HEK293T (cell line): ENCODE measurements at regions not wholly inside any gene's neighbourhood (a gene's known extent, or its start where the extent isn't known, plus 50 kb on each side); places are given as distances from the start of the nearest gene placed in this dataset.
"Not testable (repeated sequence)": the region's sequence is repeated elsewhere in the genome, so short reads cannot be mapped to it uniquely, and the experiment has no call there.

Source experiments
- CTCF ChIA-PET: fragments of 350-600 bp; formaldehyde crosslinking; extraction: SDS; loops from one replicate; lab custom pipeline; 2021; ENCODE audit warnings: antibody characterized with exemption, inconsistent platforms; lab: Yijun Ruan, JAX
- POLR2A ChIA-PET: fragments of 350-600 bp; formaldehyde crosslinking; extraction: SDS; loops from one replicate; lab custom pipeline; 2020; ENCODE audit warnings: antibody characterized with exemption, inconsistent platforms; lab: Yijun Ruan, JAX
- DNase-seq: peaks from one replicate; pipeline ENCODE4 v3.0.0; 2012; ENCODE audit warnings: mixed read lengths; ENCODE audit errors: extremely low spot score
- ARNT ChIP-seq: fragments of 450-650 bp; IDR thresholded peaks from 2 replicates; pipeline ENCODE4 v1.6.1; 2017; ENCODE audit warnings: mild to moderate bottlenecking
- BHLHE40 ChIP-seq: fragments of 450-650 bp; IDR thresholded peaks from 2 replicates; pipeline ENCODE4 v1.6.1; 2016; ENCODE audit warnings: mild to moderate bottlenecking, moderate library complexity, borderline replicate concordance
- CTBP1 ChIP-seq: fragments of 450-650 bp; IDR thresholded peaks from 2 replicates; pipeline ENCODE4 v1.6.1; 2016; ENCODE audit warnings: borderline replicate concordance
- ELF4 ChIP-seq: fragments of 450-650 bp; IDR thresholded peaks from 2 replicates; pipeline ENCODE4 v1.6.1; 2017; ENCODE audit warnings: antibody characterized with exemption
- FOXA1 ChIP-seq: fragments of 450-650 bp; IDR thresholded peaks from 2 replicates; pipeline ENCODE4 v1.6.1; 2016; ENCODE audit warnings: mild to moderate bottlenecking
- FOXK2 ChIP-seq: fragments of 450-650 bp; IDR thresholded peaks from 2 replicates; pipeline ENCODE4 v1.6.1; 2016; ENCODE audit warnings: mild to moderate bottlenecking
- FOXM1 ChIP-seq: fragments of 450-650 bp; IDR thresholded peaks from 2 replicates; pipeline ENCODE4 v1.6.1; 2017; ENCODE audit warnings: mild to moderate bottlenecking, borderline replicate concordance
- HDGF ChIP-seq: fragments of 450-650 bp; IDR thresholded peaks from 2 replicates; pipeline ENCODE4 v1.6.1; 2017; ENCODE audit warnings: antibody characterized with exemption, borderline replicate concordance
- L3MBTL2 ChIP-seq: fragments of 450-650 bp; conservative IDR thresholded peaks from 2 replicates; pipeline ENCODE4 v1.6.1; 2016; ENCODE audit warnings: mild to moderate bottlenecking
- LEF1 ChIP-seq: fragments of 450-650 bp; IDR thresholded peaks from 2 replicates; pipeline ENCODE4 v1.6.1; 2017; ENCODE audit warnings: mild to moderate bottlenecking, borderline replicate concordance
- NFRKB ChIP-seq: fragments of 450-650 bp; IDR thresholded peaks from 2 replicates; pipeline ENCODE4 v1.6.1; 2016; ENCODE audit warnings: mild to moderate bottlenecking, moderate library complexity
- PKNOX1 ChIP-seq: fragments of 450-650 bp; IDR thresholded peaks from 2 replicates; pipeline ENCODE4 v1.6.1; 2016
- SP1 ChIP-seq: fragments of 450-650 bp; IDR thresholded peaks from 2 replicates; pipeline ENCODE4 v1.6.1; 2017
- SUZ12 ChIP-seq: fragments of 450-650 bp; IDR thresholded peaks from 2 replicates; pipeline ENCODE4 v1.6.1; 2016; ENCODE audit warnings: mild to moderate bottlenecking
- TARDBP ChIP-seq: fragments of 450-650 bp; IDR thresholded peaks from 2 replicates; pipeline ENCODE4 v1.6.1; 2016
- ZNF384 ChIP-seq: fragments of 450-650 bp; IDR thresholded peaks from 2 replicates; pipeline ENCODE4 v1.6.1; 2016

- TF ChIP-seq SP1 (no peak), FOXA1 (no peak), LEF1 (no peak), TARDBP (no peak), L3MBTL2 (no peak), CTBP1 (no peak), NFRKB (no peak)
- ChIA-PET CTCF (no interaction called here), POLR2A (no interaction called here)
- DNase-seq = no peak
Observed at GRCh38 chr1:87981386-87981785, 652.7 kb downstream of the LMO4 start.

DNA sequence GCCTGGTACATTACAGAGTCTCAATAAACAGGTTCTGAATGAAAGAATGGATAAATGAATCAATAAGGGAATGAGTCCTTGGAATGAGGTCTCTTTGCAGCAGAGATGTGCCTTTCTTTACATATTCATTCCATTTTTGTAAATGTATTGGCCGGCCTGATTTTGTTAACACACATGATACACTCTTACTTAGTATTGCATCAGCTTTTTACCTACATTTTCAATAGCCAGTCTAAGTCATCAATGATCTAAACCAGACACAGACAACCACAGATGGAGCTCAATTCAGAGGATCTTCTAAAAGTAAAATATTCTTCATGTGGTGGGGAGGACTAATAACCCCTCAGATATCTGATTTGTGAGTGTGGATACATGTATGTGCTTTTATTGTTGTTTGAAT, 653.1 kb downstream of the LMO4 start:
- no peak for TF ChIP-seq FOXK2
- TF ChIP-seq ELF4 = no peak
- TF ChIP-seq BHLHE40 = no peak
- ChIA-PET POLR2A (no interaction called here), CTCF (no interaction called here)

DNA sequence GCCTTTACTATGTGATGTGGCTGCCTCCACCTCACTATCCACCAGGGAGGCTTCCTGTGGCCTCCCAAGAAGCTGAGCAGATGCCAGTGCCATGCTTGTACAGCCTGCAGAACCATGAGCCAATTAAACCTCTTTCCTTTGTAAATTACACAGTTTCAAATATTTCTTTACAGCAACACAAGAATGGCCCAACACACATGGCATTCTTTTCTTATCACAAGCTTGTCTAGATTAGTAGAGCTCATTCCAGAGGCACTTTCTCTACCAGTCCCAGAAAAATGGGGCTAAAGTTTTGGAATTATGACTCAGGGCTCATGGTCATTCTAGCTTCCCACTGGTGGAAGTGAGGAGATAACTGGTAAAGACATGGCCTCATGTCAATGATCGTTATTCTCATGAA, 655.2 kb downstream of the LMO4 start:
- TF ChIP-seq ZNF384 = no peak
- no peak for TF ChIP-seq SUZ12
- TF ChIP-seq FOXM1 = no peak
- TF ChIP-seq NFRKB = no peak
- no peak for TF ChIP-seq CTBP1
- TF ChIP-seq ELF4 = no peak
- DNase-seq = no peak
- POLR2A ChIA-PET = no interaction called here
- CTCF ChIA-PET = no interaction called here

More for the DNA sequence above, 653.1 kb downstream of the LMO4 start:
- DNase-seq = no peak

- ChIA-PET POLR2A (no interaction called here), CTCF (no interaction called here)
- TF ChIP-seq ELF4 = no peak
- TF ChIP-seq PKNOX1 = no peak
- TF ChIP-seq HDGF = no peak
- no peak for TF ChIP-seq LEF1
- TF ChIP-seq NFRKB = no peak
- no peak for TF ChIP-seq L3MBTL2
- no peak for TF ChIP-seq FOXA1
- TF ChIP-seq FOXK2 = no peak
- TF ChIP-seq SP1 = no peak
- TF ChIP-seq ARNT = no peak
- TF ChIP-seq TARDBP = no peak
- TF ChIP-seq CTBP1 = no peak
- no peak for TF ChIP-seq ZNF384
- TF ChIP-seq BHLHE40 = no peak
- TF ChIP-seq FOXM1 = no peak
- TF ChIP-seq SUZ12 = no peak
- no peak for DNase-seq
Observed at GRCh38 chr1:87985071-87985470, 656.4 kb downstream of the LMO4 start.

DNA sequence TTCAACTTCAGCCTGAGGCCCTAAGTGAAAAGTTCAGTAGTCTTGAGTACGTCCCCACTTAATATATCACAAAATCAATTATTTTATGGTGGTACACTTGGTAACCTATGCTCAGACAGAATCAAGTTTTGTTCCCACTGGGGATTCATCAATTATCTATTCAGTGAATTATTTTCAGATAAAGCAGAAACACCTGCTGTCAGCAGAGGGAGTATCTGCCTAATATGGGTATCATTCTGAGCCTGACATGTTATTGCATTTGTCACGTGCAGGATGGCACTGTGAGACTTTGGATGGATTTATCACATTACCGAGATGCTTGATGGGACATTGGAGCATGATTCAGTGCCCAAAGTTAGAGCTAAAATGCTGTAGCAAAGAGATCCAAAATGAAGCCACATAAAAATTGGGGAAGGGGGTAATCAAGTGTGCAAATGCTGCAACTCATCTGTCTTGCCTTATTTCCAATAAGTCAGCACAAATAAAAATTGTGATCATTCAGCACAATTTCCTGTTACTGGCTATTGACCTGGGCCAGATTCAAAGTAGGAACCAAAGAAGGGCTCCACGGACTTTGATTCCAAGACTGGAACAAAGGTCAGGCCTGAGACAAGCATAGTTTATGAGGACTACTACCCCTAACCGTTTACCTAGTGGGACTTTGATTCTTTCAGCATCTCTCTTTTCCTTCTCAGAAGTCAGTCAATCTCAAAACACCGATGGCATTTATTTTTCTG, 657.6 kb downstream of the LMO4 start:
- ChIA-PET CTCF (interaction anchor here (0.9 kb wide), 1 partner anchor 10 kb away, joined by 3 read pairs; no protein-coding TSS in a partner anchor), POLR2A (no interaction called here)
- TF ChIP-seq CTBP1 (no peak), L3MBTL2 (no peak), BHLHE40 (no peak), PKNOX1 (no peak), SP1 (no peak), LEF1 (no peak), TARDBP (no peak), FOXM1 (no peak), SUZ12 (no peak), ARNT (no peak), ZNF384 (no peak), ELF4 (no peak)
- no peak for DNase-seq

- no peak for TF ChIP-seq PKNOX1
- no peak for TF ChIP-seq ARNT
- TF ChIP-seq ZNF384 = no peak
- TF ChIP-seq SUZ12 = no peak
- TF ChIP-seq CTBP1 = no peak
- no peak for TF ChIP-seq HDGF
- TF ChIP-seq FOXA1 = no peak
- TF ChIP-seq NFRKB = no peak
- no peak for TF ChIP-seq L3MBTL2
- no peak for TF ChIP-seq FOXK2
- no peak for TF ChIP-seq TARDBP
- no peak for TF ChIP-seq LEF1
- POLR2A ChIA-PET = no interaction called here
- DNase-seq = no peak
- CTCF ChIA-PET = no interaction called here
Observed at GRCh38 chr1:87989346-87989745, 660.7 kb downstream of the LMO4 start.

- POLR2A ChIA-PET, DNase-seq, CTCF ChIA-PET: not testable (repeated sequence)
Observed at GRCh38 chr1:87992536-87992935, 663.9 kb downstream of the LMO4 start.
